Osteoblast (primary cell): ENCODE measurements at regions not wholly inside any gene's neighbourhood (a gene's known extent, or its start where the extent isn't known, plus 50 kb on each side); places are given as distances from the start of the nearest gene placed in this dataset.
A peak's percentile ranks its signal among the peaks of the same experiment; 100 is the strongest.

Experiments used
- DNase-seq: peaks from one replicate; pipeline ENCODE4 v3.0.0; 2011; ENCODE audit warnings: low spot score, mixed read lengths; ENCODE audit not compliant: insufficient read length; ENCODE audit errors: missing footprints
- H2AFZ ChIP-seq: 2 replicates; pipeline ENCODE4 v1.6.0; 2011; ENCODE audit warnings: mild to moderate bottlenecking, low read length
- H3K27ac ChIP-seq: 2 replicates; pipeline ENCODE4 v1.5.1; 2011; ENCODE audit warnings: mild to moderate bottlenecking, low read depth, low read length, moderate library complexity
- H3K27me3 ChIP-seq: 2 replicates; pipeline ENCODE4 v1.6.0; 2012; ENCODE audit warnings: mild to moderate bottlenecking, control low read depth, inconsistent platforms, low read length, moderate library complexity; ENCODE audit not compliant: insufficient read depth
- H3K36me3 ChIP-seq: 2 replicates; pipeline ENCODE4 v1.5.1; 2011; ENCODE audit warnings: mild to moderate bottlenecking, low read length, control low read depth, moderate library complexity; ENCODE audit not compliant: insufficient read depth
- H3K4me1 ChIP-seq: 2 replicates; pipeline ENCODE4 v1.5.1; 2011; ENCODE audit warnings: mild to moderate bottlenecking, low read length, control low read depth, moderate library complexity; ENCODE audit not compliant: insufficient read depth
- H3K4me2 ChIP-seq: 2 replicates; pipeline ENCODE4 v1.6.0; 2011; ENCODE audit warnings: mild to moderate bottlenecking, low read length; ENCODE audit not compliant: insufficient read depth
- H3K4me3 ChIP-seq: fragments of 200-600 bp; sonication (generic); 3 replicates; pipeline ENCODE4 v1.5.1; 2012; ENCODE audit warnings: mild to moderate bottlenecking, low read length, inconsistent platforms; ENCODE audit not compliant: insufficient read depth
- H3K79me2 ChIP-seq: 2 replicates; pipeline ENCODE4 v1.6.0; 2012; ENCODE audit warnings: mild to moderate bottlenecking, low read length, control low read depth, inconsistent platforms; ENCODE audit not compliant: insufficient read depth
- H3K9me3 ChIP-seq: 2 replicates; pipeline ENCODE4 v1.5.1; 2011; ENCODE audit warnings: low read depth, low read length, control low read depth
- H4K20me1 ChIP-seq: 2 replicates; pipeline ENCODE4 v1.6.0; 2012; ENCODE audit warnings: mild to moderate bottlenecking, low read length, control low read depth; ENCODE audit not compliant: insufficient read depth
- CTCF ChIP-seq: IDR thresholded peaks from 2 replicates; pipeline ENCODE4 v1.5.1; 2011; ENCODE audit warnings: mild to moderate bottlenecking, low read depth, low read length, moderate library complexity; ENCODE audit errors: extremely low read depth

- no peaks in the 10 kb centered on the region for H4K20me1 ChIP-seq
- DNase-seq, result no peak
- no peaks in the 10 kb centered on the region for H3K79me2 ChIP-seq
- H3K4me2 ChIP-seq, result no peak overlapping the region
- no peak overlapping the region for H2AFZ ChIP-seq
- no peak overlapping the region for H3K4me3 ChIP-seq
- H3K36me3 ChIP-seq, result no peaks in the 10 kb centered on the region
- H3K4me1 ChIP-seq, result peaks cover 15% of the 10 kb centered on the region
- no peak for TF ChIP-seq CTCF
- H3K9me3 ChIP-seq, result no peaks in the 10 kb centered on the region
- no peak overlapping the region for H3K27ac ChIP-seq
- no peaks in the 10 kb centered on the region for H3K27me3 ChIP-seq
Observed at GRCh38 chrX:109855501-109855900, 122.4 kb upstream of the ACSL4 start.

- no peak for DNase-seq
- H3K79me2 ChIP-seq, result no peaks in the 10 kb centered on the region
- peak overlapping the region; percentile 9 for H3K4me2 ChIP-seq
- no peaks in the 10 kb centered on the region for H3K9me3 ChIP-seq
- no peak overlapping the region for H2AFZ ChIP-seq
- no peaks in the 10 kb centered on the region for H4K20me1 ChIP-seq
- no peak overlapping the region for H3K4me3 ChIP-seq
- peak; percentile 91 for TF ChIP-seq CTCF
- H3K27ac ChIP-seq, result peak overlapping the region; percentile 75
- no peaks in the 10 kb centered on the region for H3K27me3 ChIP-seq
- H3K36me3 ChIP-seq, result no peaks in the 10 kb centered on the region
- H3K4me1 ChIP-seq, result peaks cover 14% of the 10 kb centered on the region
Observed at GRCh38 chrX:109856974-109857373, 123.9 kb upstream of the ACSL4 start.

GRCh38 chrX:109857584-109858228 lies 124.6 kb upstream of the ACSL4 start:
- H3K27ac ChIP-seq, result peak overlapping the region; percentile 75
- no peak overlapping the region for H3K4me3 ChIP-seq
- no peak overlapping the region for H2AFZ ChIP-seq
- no peaks in the 10 kb centered on the region for H4K20me1 ChIP-seq
- peaks cover 14% of the 10 kb centered on the region for H3K4me1 ChIP-seq
- TF ChIP-seq CTCF, result no peak
- H3K4me2 ChIP-seq, result peak overlapping the region; percentile 47
- no peak for DNase-seq
- no peaks in the 10 kb centered on the region for H3K9me3 ChIP-seq
- no peaks in the 10 kb centered on the region for H3K36me3 ChIP-seq
- H3K79me2 ChIP-seq, result no peaks in the 10 kb centered on the region
- H3K27me3 ChIP-seq, result no peaks in the 10 kb centered on the region

GRCh38 chrX:109858602-109859341 lies 125.7 kb upstream of the ACSL4 start:
- H3K9me3 ChIP-seq, result no peaks in the 10 kb centered on the region
- no peak for TF ChIP-seq CTCF

More at GRCh38 chrX:109858602-109859341, 125.7 kb upstream of the ACSL4 start:
- Histone ChIP-seq H3K4me2 (no peak overlapping the region), H3K79me2 (no peaks in the 10 kb centered on the region), H2AFZ (no peak overlapping the region), H3K4me3 (no peak overlapping the region), H3K27ac (no peak overlapping the region), H3K27me3 (no peaks in the 10 kb centered on the region), H3K4me1 (peaks cover 14% of the 10 kb centered on the region), H3K36me3 (no peaks in the 10 kb centered on the region), H4K20me1 (no peaks in the 10 kb centered on the region)
- no peak for DNase-seq
